ENCODE measurements at regions not wholly inside any gene's neighbourhood (a gene's known extent, or its start where the extent isn't known, plus 50 kb on each side); places are given as distances from the start of the nearest gene placed in this dataset.

DNA sequence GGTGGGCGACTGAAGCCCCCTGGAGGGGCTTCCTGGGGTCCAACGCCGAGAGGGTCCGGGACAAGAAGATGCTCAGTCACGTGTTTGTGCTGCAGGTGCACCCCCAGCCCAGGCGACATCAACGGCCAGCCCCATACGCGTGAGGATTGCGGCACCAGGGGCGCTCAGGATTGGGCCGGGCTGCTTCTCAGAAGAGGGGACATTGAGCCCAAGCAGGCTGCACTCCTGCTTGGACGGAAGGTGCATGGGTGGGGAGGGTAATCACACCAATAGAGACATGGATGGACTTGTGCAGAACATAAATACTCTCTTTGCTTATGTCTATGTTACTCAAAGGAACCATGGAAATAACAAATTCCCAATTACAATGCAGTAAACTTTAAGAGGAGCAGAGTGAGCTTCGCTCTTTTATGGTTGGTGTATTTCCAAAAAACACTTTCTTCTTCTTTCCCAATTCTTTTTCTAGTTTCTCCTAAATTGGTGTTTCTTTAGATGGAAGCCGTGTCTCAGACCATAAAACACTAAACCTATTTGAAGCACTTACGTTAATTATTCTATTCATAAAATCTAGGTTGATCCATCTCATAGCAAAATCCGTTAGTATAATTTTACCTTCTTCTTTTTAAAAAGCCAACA lies 182.7 kb downstream of the GOLGA6L6 start:
- intact Hi-C loops (cut with micrococcal nuclease), result no loop called here
- H3K27ac Mint-ChIP-seq (ENCODE audit: low read depth, unreplicated experiment), result no peak overlapping the region
- H3K4me3 Mint-ChIP-seq (ENCODE audit: unreplicated experiment), result no peak overlapping the region
- no peaks in the 10 kb centered on the region for H3K27me3 Mint-ChIP-seq (ENCODE audit: insufficient read depth, unreplicated experiment)
- POLR2A ChIA-PET, result no interaction called here
- CTCF ChIA-PET, result interaction anchor here (0.6 to 8.7 kb wide), 4 partner anchors 8 to 1866 kb away, joined by 3 to 251 read pairs (median 8); no protein-coding TSS in a partner anchor
- peaks cover 6% of the 10 kb centered on the region for H3K4me1 Mint-ChIP-seq (ENCODE audit: insufficient read depth, unreplicated experiment)
- TF ChIP-seq CTCF (IDR thresholded peaks at IDR 0.05; ENCODE audit: unreplicated experiment), result no peak
- H3K36me3 Mint-ChIP-seq (ENCODE audit: insufficient read depth, unreplicated experiment), result no peaks in the 10 kb centered on the region
- DNase-seq (ENCODE audit: unreplicated experiment), result no peak
- H3K9me3 Mint-ChIP-seq (ENCODE audit: unreplicated experiment), result no peaks in the 10 kb centered on the region
- BruUV-seq (replicated peaks), result no TSS peak

GRCh38 chr15:20358066-20358778 lies 183.4 kb downstream of the GOLGA6L6 start:
- DNase-seq (ENCODE audit: unreplicated experiment), result no peak
- no peak overlapping the region for H3K27ac Mint-ChIP-seq (ENCODE audit: low read depth, unreplicated experiment)
- TF ChIP-seq CTCF (IDR thresholded peaks at IDR 0.05; ENCODE audit: unreplicated experiment), result no peak
- intact Hi-C loops (cut with micrococcal nuclease), result no loop called here
- H3K36me3 Mint-ChIP-seq (ENCODE audit: insufficient read depth, unreplicated experiment), result no peaks in the 10 kb centered on the region
- no peaks in the 10 kb centered on the region for H3K9me3 Mint-ChIP-seq (ENCODE audit: unreplicated experiment)
- H3K4me1 Mint-ChIP-seq (ENCODE audit: insufficient read depth, unreplicated experiment), result peaks cover 6% of the 10 kb centered on the region
- ChIA-PET CTCF (interaction anchor here (0.6 to 8.7 kb wide), 9 partner anchors 8 to 1905 kb away, joined by 3 to 251 read pairs (median 6); no protein-coding TSS in a partner anchor), POLR2A (no interaction called here)
- no peak overlapping the region for H3K4me3 Mint-ChIP-seq (ENCODE audit: unreplicated experiment)
- BruUV-seq (replicated peaks), result no TSS peak
- H3K27me3 Mint-ChIP-seq (ENCODE audit: insufficient read depth, unreplicated experiment), result no peaks in the 10 kb centered on the region

DNA sequence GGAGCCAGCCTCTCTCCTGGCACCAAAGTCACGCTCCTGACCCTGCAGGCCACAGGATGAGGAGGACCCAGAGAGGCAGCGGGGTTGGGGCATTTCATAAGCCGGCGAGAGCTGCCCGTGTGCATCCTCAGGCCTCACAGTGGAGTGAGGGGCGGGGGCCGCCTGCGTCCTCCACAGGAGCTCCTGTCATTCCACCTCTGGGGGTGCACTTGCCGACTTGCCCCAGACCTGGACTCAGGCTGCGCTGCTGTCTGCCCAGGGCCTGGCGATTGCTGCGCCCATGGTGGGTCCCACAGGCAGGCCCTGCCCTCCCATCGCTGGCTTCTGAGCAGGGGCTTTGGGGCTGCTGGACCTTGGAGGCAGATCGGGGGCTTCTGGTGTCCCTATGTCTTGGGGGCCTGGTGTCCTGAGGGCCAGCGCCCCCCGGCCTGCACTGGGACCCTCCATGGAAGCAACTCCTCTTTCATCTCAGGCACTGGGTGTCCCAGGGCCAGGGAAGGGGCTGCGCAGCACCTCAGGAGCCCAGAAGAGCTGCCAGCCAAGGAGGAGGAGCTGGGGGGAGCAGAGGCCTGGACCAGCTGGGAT lies 184.0 kb downstream of the GOLGA6L6 start:
- no peaks in the 10 kb centered on the region for H3K36me3 Mint-ChIP-seq (ENCODE audit: insufficient read depth, unreplicated experiment)
- ChIA-PET CTCF (interaction anchor here (0.6 to 8.7 kb wide), 12 partner anchors 8 to 1928 kb away, joined by 3 to 251 read pairs (median 6); no protein-coding TSS in a partner anchor), POLR2A (interaction anchor here (1.8 kb wide), 1 partner anchor 1866 kb away, joined by 8 read pairs; no protein-coding TSS in a partner anchor)
- no peak overlapping the region for H3K27ac Mint-ChIP-seq (ENCODE audit: low read depth, unreplicated experiment)
- no TSS peak for BruUV-seq (replicated peaks)
- no peaks in the 10 kb centered on the region for H3K9me3 Mint-ChIP-seq (ENCODE audit: unreplicated experiment)
- H3K4me3 Mint-ChIP-seq (ENCODE audit: unreplicated experiment), result no peak overlapping the region
- TF ChIP-seq CTCF (IDR thresholded peaks at IDR 0.05; ENCODE audit: unreplicated experiment), result no peak
- intact Hi-C loops (cut with micrococcal nuclease), result no loop called here
- H3K4me1 Mint-ChIP-seq (ENCODE audit: insufficient read depth, unreplicated experiment), result peaks cover 6% of the 10 kb centered on the region
- no peaks in the 10 kb centered on the region for H3K27me3 Mint-ChIP-seq (ENCODE audit: insufficient read depth, unreplicated experiment)
- DNase-seq (ENCODE audit: unreplicated experiment), result no peak

- ChIA-PET POLR2A (interaction anchor here (1.8 kb wide), 1 partner anchor 1867 kb away, joined by 8 read pairs; no protein-coding TSS in a partner anchor), CTCF (interaction anchor here (0.6 to 8.7 kb wide), 13 partner anchors 8 to 1929 kb away, joined by 3 to 251 read pairs (median 6); no protein-coding TSS in a partner anchor)
- BruUV-seq (replicated peaks), result no TSS peak
- intact Hi-C loops (cut with micrococcal nuclease), result no loop called here
- Mint-ChIP-seq H3K4me3 (ENCODE audit: unreplicated experiment) (no peak overlapping the region), H3K36me3 (ENCODE audit: insufficient read depth, unreplicated experiment) (no peaks in the 10 kb centered on the region), H3K27ac (ENCODE audit: low read depth, unreplicated experiment) (no peak overlapping the region), H3K4me1 (ENCODE audit: insufficient read depth, unreplicated experiment) (peaks cover 6% of the 10 kb centered on the region), H3K9me3 (ENCODE audit: unreplicated experiment) (no peaks in the 10 kb centered on the region), H3K27me3 (ENCODE audit: insufficient read depth, unreplicated experiment) (no peaks in the 10 kb centered on the region)
- no peak for TF ChIP-seq CTCF (IDR thresholded peaks at IDR 0.05; ENCODE audit: unreplicated experiment)
- no peak for DNase-seq (ENCODE audit: unreplicated experiment)
Observed at GRCh38 chr15:20356911-20357480, 184.6 kb downstream of the GOLGA6L6 start.
